H1 (cell line): ENCODE measurements at regions not wholly inside any gene's neighbourhood (a gene's known extent, or its start where the extent isn't known, plus 50 kb on each side); places are given as distances from the start of the nearest gene placed in this dataset.

Experiments
- CTCF ChIA-PET: fragments of 300-600 bp; sonication (Branson Sonifier 250); formaldehyde crosslinking; loops from one replicate; lab custom pipeline; 2021; ENCODE audit not compliant: partially characterized antibody; lab: Charles Lee
- POLR2A ChIA-PET: fragments of 300-600 bp; sonication (Branson Sonifier 250); formaldehyde crosslinking; loops from one replicate; lab custom pipeline; 2021; ENCODE audit warnings: inconsistent platforms; ENCODE audit not compliant: partially characterized antibody; lab: Charles Lee
- DNase-seq, 2 experiments: peaks; one replicate each; pipeline versions ENCODE4 v3.0.0 to v3.0.0-alpha.2; 2010 to 2022; ENCODE audit warnings: low spot score in 2 of 2, low read depth in 1 of 2, mixed read lengths in 1 of 2
- FAIRE-seq: peaks from 2 replicates; lab custom pipeline; 2011; peaks lifted over from hg19 to GRCh38; lab: Jason Lieb, UNC
- H2AFZ ChIP-seq: 2 replicates; pipeline ENCODE4 v1.8.1; 2012; ENCODE audit warnings: low read length, inconsistent platforms
- H2AK5ac ChIP-seq: 2 replicates; pipeline ENCODE4 v1.6.1; 2013; ENCODE audit warnings: low read depth, low read length
- H2BK120ac ChIP-seq: replicated peaks from 2 replicates; pipeline ENCODE3; 2013; ENCODE audit warnings: low read depth, low read length, inconsistent platforms
- H2BK12ac ChIP-seq: 2 replicates; pipeline ENCODE4 v1.6.1; 2013; ENCODE audit warnings: low read depth, low read length
- H2BK15ac ChIP-seq: 2 replicates; pipeline ENCODE4 v1.6.1; 2013; ENCODE audit warnings: low read length
- H2BK20ac ChIP-seq: 2 replicates; pipeline ENCODE4 v1.6.1; 2013; ENCODE audit warnings: low read length
- H2BK5ac ChIP-seq: 2 replicates; pipeline ENCODE4 v1.6.1; 2013; ENCODE audit warnings: low read depth, low read length
- H3K14ac ChIP-seq: 2 replicates; pipeline ENCODE4 v1.6.1; 2013; ENCODE audit warnings: inconsistent platforms; ENCODE audit not compliant: insufficient read length
- H3K18ac ChIP-seq: 2 replicates; pipeline ENCODE4 v1.6.1; 2013; ENCODE audit warnings: low read length; ENCODE audit errors: extremely low read depth
- H3K23ac ChIP-seq: 2 replicates; pipeline ENCODE4 v1.6.1; 2013; ENCODE audit warnings: inconsistent platforms; ENCODE audit not compliant: insufficient read length
- H3K23me2 ChIP-seq: 2 replicates; pipeline ENCODE4 v1.6.1; 2013; ENCODE audit warnings: low read depth, low read length
- H3K27ac ChIP-seq: 2 replicates; pipeline ENCODE4 v1.6.1; 2011; ENCODE audit warnings: low read depth, low read length, inconsistent platforms
- H3K27me3 ChIP-seq, 4 experiments: replicated peaks in 1 of 4; 1 replicate in 1 of 4; 2 replicates in 3 of 4; pipeline versions ENCODE4 v1.6.1 to v1.8.1; 2011 to 2013; ENCODE audit warnings: low read length in 3 of 4, mild to moderate bottlenecking in 3 of 4, inconsistent platforms in 2 of 4, mixed read lengths in 2 of 4, moderate library complexity in 1 of 4; ENCODE audit not compliant: control insufficient read depth in 3 of 4, insufficient read depth in 3 of 4; ENCODE audit errors: extremely low read depth in 1 of 4
- H3K36me3 ChIP-seq, 4 experiments: 2 replicates each; pipeline versions ENCODE4 v1.6.1 to v1.8.1; 2011 to 2013; ENCODE audit warnings: mild to moderate bottlenecking in 4 of 4, low read length in 3 of 4, moderate library complexity in 2 of 4, control low read depth in 1 of 4, inconsistent platforms in 1 of 4; ENCODE audit not compliant: insufficient read depth in 4 of 4, control insufficient read depth in 2 of 4
- H3K4ac ChIP-seq: replicated peaks from 2 replicates; pipeline ENCODE3; 2013; ENCODE audit warnings: low read length, low read depth, mixed read lengths, inconsistent platforms; ENCODE audit not compliant: insufficient read length
- H3K4me1 ChIP-seq, 4 experiments: replicated peaks in 1 of 4; 1 replicate in 1 of 4; 2 replicates in 3 of 4; pipeline versions ENCODE4 v1.6.1 to v1.8.1; 2011 to 2013; ENCODE audit warnings: low read length in 3 of 4, inconsistent platforms in 2 of 4, mixed read lengths in 1 of 4; ENCODE audit not compliant: insufficient read depth in 4 of 4, control insufficient read depth in 3 of 4
- H3K4me2 ChIP-seq, 2 experiments: 2 replicates each; pipeline versions ENCODE4 v1.6.1 to v1.8.1; 2011 to 2013; ENCODE audit warnings: low read depth in 2 of 2, low read length in 2 of 2, control low read depth in 1 of 2, inconsistent platforms in 1 of 2, mild to moderate bottlenecking in 1 of 2; ENCODE audit not compliant: insufficient read depth in 1 of 2
- H3K4me3 ChIP-seq, 4 experiments: fragments of 200-600, 300-600 bp in 1 of 4; sonication (generic), shearing (Covaris generic), sonication (Bioruptor Twin) in 1 of 4; 2 replicates each; pipeline versions ENCODE4 v1.5.1 to v1.8.1; 2011 to 2016; ENCODE audit warnings: low read length in 4 of 4, low read depth in 3 of 4, control low read depth in 2 of 4, inconsistent platforms in 2 of 4, mild to moderate bottlenecking in 2 of 4, mixed read lengths in 1 of 4, moderate library complexity in 1 of 4; ENCODE audit not compliant: insufficient read depth in 2 of 4; ENCODE audit errors: extremely low read depth in 1 of 4
- H3K56ac ChIP-seq: replicated peaks from 2 replicates; pipeline ENCODE3; 2013; ENCODE audit warnings: low read depth, mild to moderate bottlenecking, mixed read lengths, low read length, inconsistent platforms; ENCODE audit not compliant: insufficient read length
- H3K79me1 ChIP-seq: 2 replicates; pipeline ENCODE4 v1.6.1; 2013; ENCODE audit warnings: low read depth, low read length, control low read depth
- H3K79me2 ChIP-seq, 2 experiments: 2 replicates each; pipeline versions ENCODE4 v1.6.1 to v1.8.1; 2012 to 2013; ENCODE audit warnings: low read length in 2 of 2, mild to moderate bottlenecking in 2 of 2, inconsistent platforms in 1 of 2; ENCODE audit not compliant: insufficient read depth in 2 of 2, control insufficient read depth in 1 of 2
- H3K9ac ChIP-seq, 4 experiments: replicated peaks in 1 of 4; 1 replicate in 1 of 4; 2 replicates in 3 of 4; pipeline versions ENCODE4 v1.6.1 to v1.8.1; 2011 to 2013; ENCODE audit warnings: low read depth in 3 of 4, low read length in 3 of 4, control low read depth in 2 of 4, mild to moderate bottlenecking in 2 of 4, moderate library complexity in 2 of 4, inconsistent platforms in 1 of 4; ENCODE audit errors: extremely low read depth in 1 of 4
- H3K9me3 ChIP-seq, 2 experiments: 2 replicates each; pipeline versions ENCODE4 v1.6.1 to v1.8.1; 2012 to 2013; ENCODE audit warnings: mild to moderate bottlenecking in 2 of 2, moderate library complexity in 2 of 2, control low read depth in 1 of 2, inconsistent platforms in 1 of 2, low read depth in 1 of 2, low read length in 1 of 2, mixed read lengths in 1 of 2; ENCODE audit not compliant: insufficient read depth in 2 of 2
- H4K20me1 ChIP-seq, 2 experiments: replicated peaks in 1 of 2; 2 replicates each; pipeline versions ENCODE3 to v1.8.1; 2011 to 2013; ENCODE audit warnings: inconsistent platforms in 2 of 2, low read length in 2 of 2, mild to moderate bottlenecking in 1 of 2; ENCODE audit not compliant: insufficient read depth in 2 of 2, control insufficient read depth in 1 of 2
- H4K5ac ChIP-seq: 2 replicates; pipeline ENCODE4 v1.6.1; 2013; ENCODE audit warnings: low read length, low read depth, mixed read lengths, inconsistent platforms; ENCODE audit not compliant: insufficient read length
- H4K8ac ChIP-seq: 2 replicates; pipeline ENCODE4 v1.8.0; 2013; ENCODE audit warnings: mild to moderate bottlenecking, moderate library complexity, low read length, inconsistent platforms; ENCODE audit not compliant: insufficient read depth; ENCODE audit errors: extremely low read depth
- H4K91ac ChIP-seq: replicated peaks from 2 replicates; pipeline ENCODE3; 2013; ENCODE audit warnings: low read length, mixed read lengths, inconsistent platforms; ENCODE audit not compliant: insufficient read length
- BRCA1 ChIP-seq: IDR thresholded peaks from 2 replicates; pipeline ENCODE4 v1.6.1; 2012; ENCODE audit warnings: low read depth, low read length, improper control_type of control experiment
- EGR1 ChIP-seq: IDR thresholded peaks from 2 replicates; pipeline ENCODE4 v1.6.1; 2011; ENCODE audit warnings: low read depth, low read length, borderline replicate concordance
- HDAC2 ChIP-seq, 2 experiments: fragments of 300-600 bp in 1 of 2; sonication (generic) in 1 of 2; IDR thresholded peaks; 2 replicates each; pipeline ENCODE4 v1.6.1; 2011 to 2012; ENCODE audit warnings: low read depth in 2 of 2, low read length in 2 of 2, mild to moderate bottlenecking in 2 of 2, moderate library complexity in 2 of 2, borderline replicate concordance in 1 of 2, inconsistent platforms in 1 of 2
- HDAC6 ChIP-seq: IDR thresholded peaks from one replicate; pipeline ENCODE4 v1.7.1; 2012; ENCODE audit warnings: low read depth, mild to moderate bottlenecking, inconsistent platforms, low read length, moderate library complexity
- JUN ChIP-seq: IDR thresholded peaks from 2 replicates; pipeline ENCODE4 v1.6.1; 2011; ENCODE audit warnings: low read depth, mild to moderate bottlenecking, improper control_type of control experiment, low read length
- NRF1 ChIP-seq: IDR thresholded peaks from 2 replicates; pipeline ENCODE4 v1.6.1; 2011; ENCODE audit warnings: mild to moderate bottlenecking, low read depth, low read length, improper control_type of control experiment
- RNF2 ChIP-seq: fragments of 200-900, 300-1000 bp; sonication (generic); IDR thresholded peaks from 2 replicates; pipeline ENCODE4 v1.7.1; 2016; ENCODE audit warnings: borderline replicate concordance, low read depth, mild to moderate bottlenecking, antibody characterized with exemption, low read length; ENCODE audit not compliant: poor library complexity, severe bottlenecking; ENCODE audit errors: missing control alignments
- WGBS, 2 experiments: shearing (Covaris generic) in 1 of 2; methylation state at CpG; one replicate each; pipeline versions ENCODE4 v1.1.6 to v1.1.7; 2013 to 2015; ENCODE audit warnings: low lambda C conversion rate in 2 of 2, mixed read lengths in 2 of 2, inconsistent platforms in 1 of 2, low coverage in 1 of 2, missing lambda C conversion rate in 1 of 2; ENCODE audit not compliant: insufficient replicate concordance in 2 of 2, insufficient coverage in 1 of 2, insufficient read length in 1 of 2; ENCODE audit errors: extremely low coverage in 1 of 2, missing lambda C conversion rate in 1 of 2; 5-methylcytosine and 5-hydroxymethylcytosine counted together

DNA sequence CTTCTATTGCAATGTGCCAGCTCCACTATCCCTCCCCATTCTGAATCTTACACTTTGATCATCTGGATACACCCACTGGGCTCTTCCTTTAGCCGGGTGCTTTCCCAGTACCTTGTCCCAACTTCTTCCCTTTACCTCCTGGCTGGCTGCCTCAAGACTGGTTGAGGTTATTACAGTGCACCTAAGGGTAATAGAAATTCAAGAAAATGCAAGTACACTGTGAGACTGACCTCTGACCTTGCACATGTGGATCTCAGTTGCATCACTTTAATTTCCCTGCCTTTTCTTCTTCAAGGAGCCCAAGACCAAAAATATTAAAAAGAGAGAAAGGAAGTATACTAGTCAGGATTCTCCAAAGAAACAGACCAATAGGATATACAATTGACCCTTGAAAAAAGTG, 53.9 kb upstream of the NOCT start:
- no peak overlapping the region for H4K8ac ChIP-seq
- H3K79me1 ChIP-seq, result no peaks in the 10 kb centered on the region
- H2BK12ac ChIP-seq, result no peak overlapping the region
- no peaks in the 10 kb centered on the region; a peak in 1 of 8 replicates for H3K36me3 ChIP-seq
- H3K4me1 ChIP-seq, result peaks cover 0 to 3% (median 0%) of the 10 kb centered on the region in 4 experiments; a peak in 1 of 7 replicates
- CTCF ChIA-PET, result interaction anchor here (0.6 to 1.0 kb wide), 2 partner anchors 21 to 39 kb away, joined by 3 to 4 read pairs; no protein-coding TSS in a partner anchor
- H3K79me2 ChIP-seq, result no peaks in the 10 kb centered on the region
- no peak overlapping the region for H2BK5ac ChIP-seq
- H3K23me2 ChIP-seq, result no peaks in the 10 kb centered on the region; the same call in 1 of the 2 replicates
- H3K4me3 ChIP-seq, result no peak overlapping the region
- no peak for DNase-seq
- no peak overlapping the region for H3K23ac ChIP-seq
- no peak for FAIRE-seq
- H3K9ac ChIP-seq, result no peak overlapping the region
- no peak overlapping the region for H2BK15ac ChIP-seq
- H3K9me3 ChIP-seq, result no peaks in the 10 kb centered on the region
- no peak overlapping the region for H3K27ac ChIP-seq
- H3K14ac ChIP-seq, result no peak overlapping the region
- H4K5ac ChIP-seq, result no peak overlapping the region
- no peak for TF ChIP-seq BRCA1
- TF ChIP-seq RNF2, result no peak
- TF ChIP-seq EGR1, result no peak
- TF ChIP-seq JUN, result no peak
- no peak for TF ChIP-seq HDAC2 (IDR thresholded peaks at IDR 0.05; ENCODE audit: borderline replicate concordance in 1 of 2, low read depth in 2 of 2, low read length in 2 of 2)
- TF ChIP-seq NRF1, result no peak
- TF ChIP-seq HDAC6, result no peak
- no peak overlapping the region for H2AK5ac ChIP-seq
- 0 out of 2 replicates have a peak overlapping the region, but pooled peaks have one; percentile 47 for H2AFZ ChIP-seq
- H3K4ac ChIP-seq, result no peak overlapping the region
- no peak overlapping the region for H3K56ac ChIP-seq
- H3K27me3 ChIP-seq, result no peaks in the 10 kb centered on the region
- no peak overlapping the region for H2BK120ac ChIP-seq
- POLR2A ChIA-PET, result no interaction called here
- H3K18ac ChIP-seq, result no peak overlapping the region
- H4K91ac ChIP-seq, result no peak overlapping the region
- H3K4me2 ChIP-seq, result no peak overlapping the region
- H2BK20ac ChIP-seq, result no peak overlapping the region
- 86% methylated on average over 1 of the region's 1 CpG; no CpG with 5 or more reads in 1 of the 2 experiments for WGBS, 2 experiments
- no peaks in the 10 kb centered on the region for H4K20me1 ChIP-seq
